SIG-M5 treated with dmso at 0.1 percent for 504 hours (cell line): ENCODE measurements at regions not wholly inside any gene's neighbourhood (a gene's known extent, or its start where the extent isn't known, plus 50 kb on each side); places are given as distances from the start of the nearest gene placed in this dataset.
"Not testable (repeated sequence)": the region's sequence is repeated elsewhere in the genome, so short reads cannot be mapped to it uniquely, and the experiment has no call there.

Experiments
- DNase-seq: peaks from one replicate; lab custom pipeline; 2025; ENCODE audit not compliant: unreplicated experiment; lab: John Stamatoyannopoulos, UW

DNA sequence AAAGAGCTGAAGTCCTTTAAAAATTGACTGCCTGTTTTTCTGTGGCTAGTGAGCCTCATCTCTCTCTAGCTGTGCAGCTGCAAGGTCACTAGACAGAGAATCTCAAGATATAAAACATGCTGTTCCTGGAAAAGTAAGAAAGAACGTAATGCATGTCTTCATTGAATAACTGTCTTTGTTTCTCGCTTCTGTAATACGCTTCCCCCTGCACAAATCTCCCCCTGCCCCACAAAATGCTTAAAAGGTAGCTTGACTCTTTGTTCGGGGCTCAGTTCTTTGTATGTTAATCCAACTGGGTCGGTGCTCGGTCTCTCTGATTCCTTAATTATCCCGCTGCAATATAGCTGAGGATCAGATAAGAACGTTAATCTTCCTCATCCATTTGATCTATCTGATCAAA, 1495.9 kb upstream of the DDX18 start:
- DNase-seq = not testable (repeated sequence)

DNA sequence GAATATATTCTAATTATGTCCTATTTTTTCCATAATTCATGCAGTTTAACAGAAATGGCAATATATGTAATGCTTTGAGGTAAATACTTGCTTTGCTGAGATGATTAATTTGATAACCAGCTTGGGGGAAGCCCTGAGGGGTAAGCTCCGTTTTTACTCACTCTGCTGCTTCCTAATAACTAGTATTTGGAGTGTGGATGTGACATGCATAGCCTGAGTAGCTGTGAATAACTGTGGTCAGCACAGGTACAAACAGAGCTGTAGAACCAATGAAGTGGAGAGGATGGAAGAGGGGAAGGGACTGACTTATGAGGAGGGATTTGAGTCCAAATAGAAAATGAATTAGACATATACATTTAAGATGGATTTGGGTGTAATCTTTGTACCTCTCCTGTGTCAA, 1495.5 kb upstream of the DDX18 start:
- no peak for DNase-seq

DNA sequence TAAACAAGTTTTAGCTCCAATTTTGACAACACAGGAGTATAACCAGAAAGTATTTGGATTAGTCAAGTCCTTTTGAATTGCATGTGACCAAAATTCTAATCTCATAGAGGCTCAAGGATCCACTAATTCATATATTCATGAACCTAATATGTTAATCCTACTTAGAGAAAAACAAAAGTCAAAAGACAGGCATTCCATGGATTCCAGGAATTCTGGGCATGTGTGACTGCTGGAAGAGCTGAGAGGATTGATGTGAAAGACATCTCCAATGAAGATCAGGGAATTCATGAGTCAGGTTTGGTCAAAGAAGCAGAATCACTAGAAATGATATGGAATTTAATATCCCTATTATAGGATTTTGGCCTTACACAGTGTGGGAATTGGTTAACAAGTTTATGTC, 1494.6 kb upstream of the DDX18 start:
- no peak for DNase-seq

DNA sequence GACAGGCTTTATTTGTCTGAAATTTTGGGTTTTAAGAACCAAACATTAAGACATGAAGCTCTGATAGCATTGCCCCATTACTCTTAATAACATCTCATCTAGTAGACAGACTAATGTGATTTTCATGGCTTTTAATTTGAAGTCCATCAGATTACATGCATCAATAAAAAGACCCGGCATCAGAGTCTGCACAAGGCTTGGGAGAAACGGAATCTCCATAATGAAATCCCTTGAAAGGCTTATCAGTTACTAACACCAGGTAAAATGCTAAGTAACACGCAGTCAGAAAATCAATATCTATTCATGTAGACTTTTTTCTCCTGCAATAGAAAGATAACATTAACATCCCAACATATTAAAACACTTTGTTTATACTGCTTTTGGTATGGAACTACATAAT, 1485.2 kb upstream of the DDX18 start:
- no peak for DNase-seq

DNA sequence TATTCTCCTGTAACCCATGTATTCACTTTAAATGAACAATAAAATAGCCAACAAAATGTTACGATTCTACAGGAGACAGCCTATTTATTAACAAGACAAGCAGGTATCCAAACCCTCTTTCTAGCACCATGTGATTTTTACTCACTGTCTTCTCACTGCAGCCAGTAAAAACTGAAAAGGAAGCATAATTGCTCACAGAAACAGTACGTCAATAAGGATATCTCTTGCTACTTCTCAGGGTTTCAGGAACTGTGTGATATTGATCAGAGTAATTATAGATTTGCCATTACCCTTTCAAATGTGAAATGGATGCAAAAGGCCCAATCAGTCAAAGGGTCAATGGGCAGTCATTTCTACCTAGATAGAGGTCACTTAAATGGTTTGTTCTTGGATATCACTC, 1473.8 kb upstream of the DDX18 start:
- no peak for DNase-seq

DNA sequence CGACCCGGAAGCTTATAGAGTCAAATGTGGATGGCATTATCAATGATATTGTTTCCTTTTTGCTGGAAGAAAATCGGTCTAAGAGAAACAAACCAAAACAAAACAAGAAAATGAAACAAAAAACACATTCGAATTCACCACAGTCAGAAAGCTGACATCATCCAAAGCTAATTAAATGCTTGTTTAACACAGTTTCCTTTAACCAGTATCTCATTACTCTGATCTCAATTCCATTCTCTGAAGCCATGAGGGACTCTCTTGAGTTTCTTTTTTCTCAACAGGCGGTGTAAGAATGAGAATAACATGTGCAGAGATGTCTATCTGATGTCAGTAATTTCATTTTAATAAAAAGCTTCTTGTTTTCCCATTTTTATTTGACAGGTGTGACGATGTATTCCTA, 1448.3 kb upstream of the DDX18 start:
- DNase-seq = no peak

DNA sequence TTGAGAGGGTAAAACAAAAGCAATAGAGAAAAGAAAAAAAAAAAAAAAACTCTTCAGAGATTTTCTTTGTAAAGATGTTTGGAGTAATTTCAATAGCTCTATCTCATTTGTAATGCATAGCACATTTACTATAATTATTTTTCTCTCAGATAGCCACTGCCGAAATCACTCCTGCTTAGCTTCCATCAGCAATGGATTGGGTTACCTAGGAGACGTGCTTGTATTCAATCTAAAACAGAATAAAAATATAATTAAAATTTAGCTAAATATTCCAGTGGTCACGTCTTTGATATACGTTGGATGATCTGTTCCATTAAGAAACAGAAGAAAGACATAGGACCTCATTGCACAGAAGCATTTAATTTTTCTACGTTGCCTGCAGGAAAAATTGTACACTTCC, 1435.7 kb upstream of the DDX18 start:
- no peak for DNase-seq

DNA sequence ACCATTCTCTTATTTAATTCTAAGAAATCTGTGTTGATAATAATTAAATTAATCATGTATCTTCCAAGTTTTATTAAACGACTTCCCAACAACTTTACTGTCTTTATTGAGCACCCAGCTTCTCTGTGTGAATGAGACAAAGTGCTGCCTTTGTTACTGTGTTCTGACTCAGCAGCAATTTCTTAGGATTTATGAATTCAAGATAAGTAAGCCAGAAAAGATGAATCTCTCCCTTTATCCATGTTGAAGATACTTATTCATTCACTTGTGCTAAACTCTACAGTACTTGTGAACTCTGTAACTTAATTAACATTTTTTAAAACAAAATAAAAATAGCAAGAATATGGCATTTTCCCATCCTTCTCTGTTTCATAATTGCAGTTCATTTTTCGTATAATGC, 1403.3 kb upstream of the DDX18 start:
- no peak for DNase-seq

DNA sequence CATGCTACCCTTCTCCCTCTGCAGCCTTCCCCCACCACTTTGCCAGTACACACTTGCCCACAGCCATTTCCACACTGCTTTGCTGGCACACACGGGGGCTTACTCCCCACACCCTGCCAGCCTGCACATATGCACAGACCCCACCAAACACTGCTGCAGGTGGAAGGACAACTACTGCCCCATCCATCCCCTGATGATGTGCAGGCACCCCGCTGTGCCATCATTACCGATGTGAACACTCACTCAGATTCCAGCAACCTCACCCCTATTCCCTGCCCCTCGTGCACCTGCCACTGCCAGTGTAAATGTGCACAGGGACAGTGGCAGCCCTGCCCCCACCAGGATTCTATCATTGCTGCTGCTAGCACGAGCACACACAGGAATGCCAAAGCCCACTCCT, 1400.8 kb upstream of the DDX18 start:
- no peak for DNase-seq

DNA sequence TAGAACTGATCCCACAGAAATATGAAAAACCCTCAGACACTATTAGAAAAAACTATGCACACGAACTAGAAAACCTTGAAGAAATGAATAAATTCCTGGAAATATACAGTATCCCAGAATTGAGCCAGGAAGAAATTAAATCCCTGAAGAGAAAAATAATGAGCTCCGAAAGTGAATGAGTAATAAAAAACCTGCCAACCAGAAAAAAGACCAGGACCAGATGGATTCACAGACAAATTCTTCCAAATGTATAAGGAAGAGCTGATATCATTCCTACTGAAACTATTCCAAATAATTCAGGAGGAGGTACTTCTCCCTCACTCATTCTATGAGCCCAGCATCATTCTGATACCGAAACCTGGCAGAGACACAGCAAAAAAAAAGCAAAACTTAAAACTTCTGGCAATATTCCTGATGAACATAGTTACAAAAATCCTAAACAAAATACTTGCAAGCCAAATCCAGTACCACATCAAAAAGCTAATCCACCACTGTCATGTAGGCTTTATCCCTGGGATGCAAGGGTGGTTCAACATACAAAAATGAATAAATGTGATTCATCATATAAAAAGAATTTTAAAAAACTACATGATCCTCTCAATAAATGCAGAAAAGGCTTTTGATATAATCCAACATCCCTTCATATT, 1397.6 kb upstream of the DDX18 start:
- no peak for DNase-seq

DNA sequence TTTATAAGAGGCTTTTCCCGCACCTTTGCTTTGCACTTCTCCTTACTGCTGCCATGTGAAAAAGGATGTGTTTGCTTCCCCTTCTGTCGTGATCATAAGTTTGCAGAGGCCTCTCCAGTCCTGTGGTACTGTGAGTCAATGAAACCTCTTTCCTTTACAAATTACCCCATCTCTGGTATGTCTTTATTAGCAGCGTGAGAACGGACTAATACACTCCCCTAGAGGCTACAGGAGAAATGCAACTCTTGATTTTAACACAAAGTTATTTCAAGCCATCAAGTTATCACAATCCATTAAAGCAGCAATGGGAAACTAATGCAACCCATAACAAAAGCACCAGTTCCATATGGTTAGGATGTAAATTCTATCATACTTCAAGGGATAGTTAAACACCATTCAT, 1378.8 kb upstream of the DDX18 start:
- DNase-seq = no peak

DNA sequence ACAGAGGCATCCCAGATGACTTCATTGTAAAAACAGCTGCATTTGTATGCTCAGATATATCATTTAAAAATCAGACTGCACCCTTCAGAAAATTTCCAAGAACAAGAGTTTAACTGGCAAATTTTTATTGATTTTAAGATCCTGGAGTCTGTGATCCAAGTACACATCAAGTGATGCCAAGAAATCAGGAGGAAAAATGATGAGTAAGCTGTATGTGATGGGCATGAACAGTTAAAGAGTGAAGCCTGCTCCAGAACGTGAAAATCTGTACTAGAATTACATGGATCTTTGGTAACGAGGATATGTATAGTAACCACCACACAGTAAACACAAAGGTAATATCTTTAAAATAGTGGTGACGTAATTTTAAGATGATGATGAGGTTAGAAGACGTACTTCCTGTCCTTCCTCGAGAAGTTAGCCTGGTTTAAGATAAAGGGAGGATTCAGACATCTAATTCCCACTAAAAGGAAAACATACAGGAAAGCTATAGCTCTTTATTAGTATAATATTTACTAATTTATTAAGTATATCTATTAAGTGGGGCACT, 1374.3 kb upstream of the DDX18 start:
- DNase-seq = no peak

DNA sequence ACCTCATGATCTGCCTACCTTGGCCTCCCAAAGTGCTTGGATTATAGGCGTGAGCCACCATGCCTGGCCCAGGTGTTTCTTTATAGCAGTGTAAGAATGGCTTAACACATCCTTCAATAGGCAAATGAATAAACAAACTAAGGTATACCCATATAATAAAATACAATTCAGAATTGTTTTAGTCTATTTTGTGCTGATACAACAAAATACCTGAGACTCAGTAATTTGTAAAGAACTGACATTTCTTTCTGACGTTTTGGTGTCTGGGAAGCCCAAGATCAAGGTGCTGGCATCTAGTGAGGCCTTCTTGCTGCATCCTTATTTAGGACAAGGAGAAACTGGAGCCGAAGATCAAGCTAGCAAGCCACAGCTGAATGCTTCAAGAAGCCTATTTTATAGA, 1372.1 kb upstream of the DDX18 start:
- DNase-seq = no peak

DNA sequence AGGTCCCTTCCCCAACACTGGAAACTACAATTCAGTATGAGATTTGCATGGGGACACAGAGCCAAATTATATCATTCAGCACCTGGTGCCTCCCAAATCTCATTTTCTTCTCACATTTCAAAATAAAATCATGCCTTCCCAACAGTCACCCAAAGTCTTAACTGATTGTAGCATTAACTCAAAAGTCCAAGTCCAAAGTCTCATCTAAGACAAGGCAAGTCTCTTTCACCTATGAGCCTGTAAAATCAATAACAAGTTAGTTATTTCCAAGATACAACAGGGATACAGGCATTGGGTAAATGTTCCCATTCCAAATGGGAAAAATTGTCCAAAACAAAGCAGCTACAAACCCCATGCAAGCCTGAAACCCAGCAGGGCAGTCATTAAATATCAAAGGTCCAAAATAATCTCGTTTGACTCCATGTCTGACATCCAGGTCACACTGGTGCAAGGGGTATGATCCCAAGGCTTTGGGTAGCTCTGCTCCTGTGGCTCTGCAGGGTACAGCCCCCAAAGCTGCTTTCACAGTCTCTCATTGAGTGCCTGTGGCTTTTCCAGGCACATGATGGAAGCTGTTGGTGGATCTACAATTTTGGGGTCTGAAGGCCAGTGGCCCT, 1370.1 kb upstream of the DDX18 start:
- DNase-seq = no peak

DNA sequence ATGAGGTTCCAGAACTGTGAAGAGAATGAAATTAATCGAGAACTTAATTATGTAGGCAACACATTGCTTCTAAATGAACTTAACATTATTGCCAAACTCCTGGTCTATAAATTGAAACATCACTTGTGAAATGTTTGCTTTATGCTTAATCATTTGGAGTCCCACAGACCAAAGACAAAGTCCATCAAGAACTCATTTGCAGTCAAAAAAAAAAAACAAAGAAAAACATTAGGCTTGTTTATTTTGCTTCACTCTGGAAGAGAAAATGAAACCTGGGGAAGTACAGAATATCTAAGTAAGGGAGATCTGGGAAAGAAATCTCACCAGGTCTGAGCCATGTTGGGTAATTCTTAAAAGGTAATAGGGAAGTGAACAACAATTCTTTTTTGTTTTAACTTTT, 1363.5 kb upstream of the DDX18 start:
- DNase-seq = no peak

DNA sequence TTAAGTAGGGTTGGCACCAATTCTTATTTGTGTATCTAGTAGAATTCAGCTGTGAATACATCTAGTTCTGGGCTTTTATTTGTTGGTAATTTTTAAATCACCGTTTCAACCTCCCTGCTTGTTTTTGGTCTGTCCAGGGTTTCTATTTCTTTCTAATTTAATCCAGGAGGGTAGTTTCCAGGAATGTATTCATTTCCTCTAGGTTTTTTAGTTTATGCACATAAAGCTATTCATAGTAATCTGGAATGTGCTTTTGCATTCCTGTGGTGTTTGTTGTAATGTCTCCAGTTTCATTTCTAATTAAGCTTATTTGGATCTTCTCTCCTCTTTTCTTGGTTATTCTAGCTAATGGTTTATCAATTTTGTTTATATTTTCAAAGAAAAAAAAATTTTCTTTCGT, 1361.8 kb upstream of the DDX18 start:
- no peak for DNase-seq

DNA sequence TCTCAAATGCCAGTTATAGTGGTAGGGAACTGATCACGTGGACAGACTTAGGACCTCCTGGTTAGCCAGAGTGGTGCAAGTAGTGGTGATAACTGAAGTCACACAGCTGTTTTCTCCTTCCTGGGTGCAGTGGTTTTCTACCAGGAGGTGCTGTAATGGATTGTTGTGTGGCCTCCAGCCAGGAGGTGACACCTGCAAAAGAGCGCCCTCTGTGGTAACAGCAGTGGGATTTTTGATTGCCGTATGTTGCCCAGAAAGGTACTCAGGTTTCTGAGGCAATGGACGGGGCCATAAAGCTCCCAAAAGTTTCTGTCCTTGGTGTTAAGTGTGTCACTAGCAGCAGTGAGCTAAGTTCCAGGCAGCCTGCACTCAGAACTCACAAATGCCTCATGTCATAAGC, 1358.1 kb upstream of the DDX18 start:
- no peak for DNase-seq

DNA sequence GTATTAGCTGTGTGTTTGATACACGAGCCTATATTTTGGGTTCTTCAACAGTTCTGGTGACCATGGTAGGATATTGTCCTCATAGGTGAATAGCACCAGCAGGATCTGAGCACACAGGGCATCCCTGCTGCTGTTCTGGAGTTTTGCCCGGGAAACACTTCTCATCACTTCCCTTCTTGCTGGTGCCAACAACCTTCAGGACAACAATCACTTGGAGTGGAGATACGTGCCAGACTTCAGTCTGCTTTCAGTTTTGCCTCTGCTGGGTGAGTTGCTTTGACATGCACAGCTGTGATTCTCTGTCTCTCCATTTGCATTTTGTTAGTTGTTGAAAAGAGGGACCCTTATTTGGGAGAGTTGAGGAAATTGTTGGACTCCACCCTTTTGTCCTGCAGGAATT, 1347.2 kb upstream of the DDX18 start:
- no peak for DNase-seq

DNA sequence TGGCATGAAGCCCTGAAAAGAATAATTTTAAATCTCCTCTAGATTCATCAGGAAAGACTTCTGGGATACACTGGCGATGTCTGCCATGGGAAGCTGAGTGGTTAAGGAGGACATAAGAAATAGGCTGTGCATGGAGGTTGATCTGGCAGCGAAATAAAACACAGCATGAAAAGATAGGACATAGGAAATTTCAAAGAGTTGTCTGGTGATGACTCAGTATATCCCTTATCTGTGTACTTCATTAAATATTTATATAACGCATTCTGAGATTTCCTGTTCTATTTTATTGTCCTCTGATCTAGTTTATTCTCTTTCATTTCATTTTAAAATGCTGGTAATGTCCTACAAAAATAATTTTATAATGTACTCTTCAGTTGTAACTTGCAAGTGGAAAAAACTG, 1337.3 kb upstream of the DDX18 start:
- no peak for DNase-seq

DNA sequence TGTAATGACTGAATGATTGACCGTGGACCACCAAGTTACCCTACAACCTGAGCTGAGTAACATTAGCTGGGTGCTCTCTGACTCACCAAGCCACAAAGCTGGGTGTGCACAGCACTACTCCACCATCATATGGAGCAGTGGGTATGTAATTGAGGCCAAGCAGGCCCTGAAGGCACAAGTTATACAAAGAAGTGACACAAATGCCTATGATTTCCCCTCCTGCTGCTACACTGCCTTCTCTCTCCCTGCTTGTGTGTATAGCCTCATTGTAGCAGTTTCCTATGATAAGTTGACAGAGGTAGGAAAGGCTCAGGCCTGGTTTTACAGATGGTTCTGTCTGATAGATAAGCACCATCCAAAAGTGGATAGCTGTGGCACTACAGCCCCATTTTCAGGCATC, 1327.2 kb upstream of the DDX18 start:
- no peak for DNase-seq

DNA sequence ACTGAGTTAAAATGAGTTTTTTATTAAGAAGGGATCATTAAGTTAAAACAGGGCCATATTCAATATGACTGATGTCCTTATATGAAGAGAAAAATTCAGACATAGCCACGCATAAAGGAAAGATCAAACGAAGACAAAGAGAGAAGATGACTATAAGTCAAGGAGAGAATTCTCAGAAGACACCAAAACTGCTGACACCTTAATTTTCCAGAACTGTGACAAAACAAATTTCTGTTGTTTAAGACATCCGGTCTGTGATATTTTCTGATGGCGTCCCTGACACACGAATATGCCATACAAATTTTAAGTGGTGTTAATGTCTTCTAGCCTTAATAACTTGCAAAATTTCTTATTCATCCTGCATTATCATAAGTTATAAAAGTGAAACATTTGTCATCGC, 1325.2 kb upstream of the DDX18 start:
- no peak for DNase-seq

DNA sequence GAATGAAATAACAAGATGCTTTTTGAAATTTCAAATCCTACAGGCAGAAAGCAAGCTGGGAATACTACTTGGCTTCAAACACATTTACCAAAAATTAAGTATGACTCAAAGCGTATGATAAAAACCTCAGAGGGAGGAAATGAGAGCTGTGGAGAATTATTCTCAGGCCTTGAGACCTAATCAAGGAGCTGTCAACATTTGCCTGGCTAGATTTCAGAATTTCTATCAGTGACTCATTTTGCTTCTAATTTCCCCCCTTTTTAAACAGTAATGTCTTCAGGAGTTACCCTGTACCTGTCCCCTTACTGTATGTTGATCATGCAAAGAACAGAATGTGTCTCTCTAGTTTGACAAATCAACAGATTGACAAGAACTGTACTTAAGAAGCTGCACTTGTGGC, 1324.5 kb upstream of the DDX18 start:
- DNase-seq = no peak

DNA sequence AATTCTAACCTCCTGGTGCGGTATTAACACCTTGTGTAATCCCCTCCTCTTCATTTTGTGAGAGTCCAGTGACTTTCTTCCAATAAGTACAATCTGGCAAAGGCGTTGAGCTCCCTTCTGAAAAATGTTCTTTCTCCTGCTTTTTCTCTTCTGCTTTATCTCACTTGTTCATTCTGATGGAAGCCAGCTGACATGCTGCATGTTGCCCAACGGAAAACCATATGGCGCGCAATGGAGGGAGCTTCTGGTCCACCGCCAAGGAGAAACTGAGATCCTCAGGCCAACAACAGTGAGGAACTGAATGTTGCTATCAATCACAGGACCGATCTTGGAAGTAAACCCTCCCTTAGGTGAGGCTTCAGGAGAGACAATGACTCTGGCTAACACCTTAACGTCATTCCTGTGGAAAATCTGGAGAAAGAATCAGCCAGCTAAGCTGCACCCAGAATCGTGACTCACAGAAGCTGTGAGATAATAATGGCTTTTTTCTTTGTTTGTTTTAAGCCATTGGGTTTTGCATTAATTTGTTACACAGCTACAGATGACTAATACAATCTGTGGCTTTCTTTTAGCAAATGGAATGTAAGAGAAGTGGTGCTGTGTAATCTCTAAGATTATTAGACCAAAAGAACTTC, 1323.9 kb upstream of the DDX18 start:
- DNase-seq = no peak
